Keratinocyte (primary cell): ENCODE measurements at regions not wholly inside any gene's neighbourhood (a gene's known extent, or its start where the extent isn't known, plus 50 kb on each side); places are given as distances from the start of the nearest gene placed in this dataset.

Experiments
- DNase-seq: peaks from one replicate; pipeline ENCODE4 v3.0.0-alpha.2; 2011; ENCODE audit warnings: low read depth, missing footprints, low spot score
- FAIRE-seq: peaks from 2 replicates; lab custom pipeline; 2011; peaks lifted over from hg19 to GRCh38; lab: Jason Lieb, UNC
- H2AFZ ChIP-seq: 2 replicates; pipeline ENCODE4 v1.6.0; 2012; ENCODE audit warnings: low read length, control low read depth, inconsistent platforms; ENCODE audit not compliant: control insufficient read depth
- H3K27ac ChIP-seq: 2 replicates; pipeline ENCODE4 v1.5.1; 2011; ENCODE audit warnings: low read length; ENCODE audit not compliant: control insufficient read depth, insufficient read depth
- H3K27me3 ChIP-seq: 3 replicates; pipeline ENCODE4 v1.6.0; 2011; ENCODE audit warnings: low read length; ENCODE audit not compliant: control insufficient read depth, insufficient read depth; ENCODE audit errors: extremely low read depth
- H3K36me3 ChIP-seq, 2 experiments: 2 replicates in 1 of 2; 3 replicates in 1 of 2; pipeline ENCODE4 v1.5.1; 2011; ENCODE audit warnings: low read length in 2 of 2, mild to moderate bottlenecking in 1 of 2; ENCODE audit not compliant: control insufficient read depth in 2 of 2, insufficient read depth in 2 of 2; ENCODE audit errors: extremely low read depth in 1 of 2
- H3K4me1 ChIP-seq: 3 replicates; pipeline ENCODE4 v1.5.1; 2011; ENCODE audit warnings: low read length; ENCODE audit not compliant: control insufficient read depth, insufficient read depth; ENCODE audit errors: extremely low read depth
- H3K4me2 ChIP-seq: 3 replicates; pipeline ENCODE4 v1.6.0; 2011; ENCODE audit warnings: low read depth, low read length; ENCODE audit not compliant: control insufficient read depth, insufficient read depth; ENCODE audit errors: extremely low read depth
- H3K4me3 ChIP-seq, 3 experiments: fragments of 200-600 bp in 1 of 3; sonication (generic) in 1 of 3; 2 replicates in 2 of 3; 3 replicates in 1 of 3; pipeline ENCODE4 v1.5.1; 2011 to 2016; ENCODE audit warnings: low read length in 3 of 3, mild to moderate bottlenecking in 3 of 3, control low read depth in 2 of 3, inconsistent platforms in 1 of 3, low read depth in 1 of 3, mixed read lengths in 1 of 3, mixed run types in 1 of 3, moderate library complexity in 1 of 3; ENCODE audit not compliant: control insufficient read depth in 2 of 3, insufficient read depth in 2 of 3; ENCODE audit errors: extremely low read depth in 1 of 3
- H3K79me2 ChIP-seq: 2 replicates; pipeline ENCODE4 v1.6.0; 2012; ENCODE audit warnings: low read length; ENCODE audit not compliant: control insufficient read depth, insufficient read depth
- H3K9ac ChIP-seq: 3 replicates; pipeline ENCODE4 v1.6.0; 2011; ENCODE audit warnings: low read length; ENCODE audit not compliant: control insufficient read depth, insufficient read depth; ENCODE audit errors: extremely low read depth
- H3K9me1 ChIP-seq: 3 replicates; pipeline ENCODE4 v1.6.0; 2011; ENCODE audit warnings: low read length; ENCODE audit not compliant: control insufficient read depth, insufficient read depth; ENCODE audit errors: extremely low read depth
- H3K9me3 ChIP-seq: 2 replicates; pipeline ENCODE4 v1.5.1; 2012; ENCODE audit warnings: low read depth, low read length; ENCODE audit not compliant: control insufficient read depth
- H4K20me1 ChIP-seq: 3 replicates; pipeline ENCODE4 v1.6.0; 2011; ENCODE audit warnings: low read length; ENCODE audit not compliant: control insufficient read depth, insufficient read depth; ENCODE audit errors: extremely low read depth
- CTCF ChIP-seq, 3 experiments: IDR thresholded peaks in 1 of 3; conservative IDR thresholded peaks in 1 of 3; optimal IDR thresholded peaks in 1 of 3; 2 replicates in 2 of 3; 3 replicates in 1 of 3; pipeline versions ENCODE3 to v1.5.1; 2011; ENCODE audit warnings: low read length in 3 of 3, mild to moderate bottlenecking in 3 of 3, moderate library complexity in 2 of 3, control low read depth in 1 of 3, inconsistent platforms in 1 of 3; ENCODE audit not compliant: insufficient read depth in 2 of 3; ENCODE audit errors: extremely low read depth in 1 of 3
- EZH2 ChIP-seq: IDR thresholded peaks from one replicate; pipeline ENCODE4 v1.6.1; 2012; ENCODE audit warnings: inconsistent platforms, mild to moderate bottlenecking, low read length, moderate library complexity
- dilution Hi-C: fragments of 300-500 bp; cut with MboI; formaldehyde crosslinking; loops from one replicate; pipeline ENCODE4 v1.7.0; 2020; ENCODE audit warnings: low sequenced_read_pairs; ENCODE audit not compliant: extremely low pct_ligation_motif_present

GRCh38 chr2:7755879-7756278 is 838.7 kb downstream of the RNF144A start:
- H3K9me1 ChIP-seq: no peaks in the 10 kb centered on the region
- no peaks in the 10 kb centered on the region for H3K4me1 ChIP-seq
- FAIRE-seq (no peak), DNase-seq (no peak)
- H3K36me3 ChIP-seq: no peaks in the 10 kb centered on the region
- H3K9ac ChIP-seq: no peak overlapping the region
- H4K20me1 ChIP-seq: no peaks in the 10 kb centered on the region
- dilution Hi-C loops: no loop called here
- H3K27ac ChIP-seq: no peak overlapping the region
- TF ChIP-seq CTCF (optimal IDR thresholded peaks at IDR 0.05 in 1 of 3, IDR thresholded peaks at IDR 0.05 in 1 of 3, conservative IDR thresholded peaks at IDR 0.05 in 1 of 3; ENCODE audit: extremely low read depth in 1 of 3, insufficient read depth in 2 of 3, low read length in 3 of 3) (no peak), EZH2 (no peak)
- peaks cover 2% of the 10 kb centered on the region for H3K9me3 ChIP-seq
- no peak overlapping the region for H3K4me2 ChIP-seq
- no peaks in the 10 kb centered on the region for H3K27me3 ChIP-seq
- no peaks in the 10 kb centered on the region for H3K79me2 ChIP-seq
- no peak overlapping the region for H3K4me3 ChIP-seq
- no peak overlapping the region for H2AFZ ChIP-seq

- Histone ChIP-seq H4K20me1 (no peaks in the 10 kb centered on the region), H3K4me2 (no peak overlapping the region), H3K9me1 (no peaks in the 10 kb centered on the region), H3K4me3 (no peak overlapping the region), H3K9me3 (peaks cover 3% of the 10 kb centered on the region), H3K79me2 (no peaks in the 10 kb centered on the region), H3K27ac (no peak overlapping the region), H3K27me3 (no peaks in the 10 kb centered on the region), H3K4me1 (no peaks in the 10 kb centered on the region), H2AFZ (no peak overlapping the region), H3K36me3 (no peaks in the 10 kb centered on the region), H3K9ac (no peak overlapping the region)
- FAIRE-seq: no peak
- no peak for DNase-seq
- TF ChIP-seq CTCF (optimal IDR thresholded peaks at IDR 0.05 in 1 of 3, IDR thresholded peaks at IDR 0.05 in 1 of 3, conservative IDR thresholded peaks at IDR 0.05 in 1 of 3; ENCODE audit: extremely low read depth in 1 of 3, insufficient read depth in 2 of 3, low read length in 3 of 3): no peak
- TF ChIP-seq EZH2: no peak
- dilution Hi-C loops: no loop called here
Measured at GRCh38 chr2:7758073-7758759, 841.0 kb downstream of the RNF144A start.
